ENCODE measurements at regions not wholly inside any gene's neighbourhood (a gene's known extent, or its start where the extent isn't known, plus 50 kb on each side); places are given as distances from the start of the nearest gene placed in this dataset.
A peak's percentile ranks its signal among the peaks of the same experiment; 100 is the strongest.
"Not testable (repeated sequence)": the region's sequence is repeated elsewhere in the genome, so short reads cannot be mapped to it uniquely, and the experiment has no call there.

DNA sequence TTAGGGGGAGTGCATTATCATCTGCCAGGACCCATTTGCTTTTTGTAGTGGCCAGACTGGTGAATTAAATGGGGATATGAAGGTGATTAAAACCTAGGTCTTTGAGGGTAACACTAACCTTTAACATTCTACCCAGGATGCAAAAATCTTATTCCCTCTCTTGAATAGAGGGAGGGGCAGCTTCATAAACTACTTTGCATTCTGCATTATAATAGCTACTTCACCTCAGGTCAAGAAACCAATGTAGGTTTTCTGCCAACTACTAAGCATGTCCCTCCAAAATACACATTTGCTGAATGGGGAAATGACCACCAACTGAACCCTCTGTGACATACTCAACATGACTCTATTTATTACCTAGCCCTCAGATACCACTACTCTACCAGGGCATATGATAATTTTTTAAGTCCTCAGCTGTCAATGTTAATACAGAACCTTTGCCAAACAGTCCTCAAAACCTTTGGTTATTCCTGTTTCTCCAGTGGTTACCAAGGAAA, 477.6 kb upstream of the CD180 start:
- DNase-seq = no peak
- intact Hi-C loops (cut with DNase I) = no loop called here

DNA sequence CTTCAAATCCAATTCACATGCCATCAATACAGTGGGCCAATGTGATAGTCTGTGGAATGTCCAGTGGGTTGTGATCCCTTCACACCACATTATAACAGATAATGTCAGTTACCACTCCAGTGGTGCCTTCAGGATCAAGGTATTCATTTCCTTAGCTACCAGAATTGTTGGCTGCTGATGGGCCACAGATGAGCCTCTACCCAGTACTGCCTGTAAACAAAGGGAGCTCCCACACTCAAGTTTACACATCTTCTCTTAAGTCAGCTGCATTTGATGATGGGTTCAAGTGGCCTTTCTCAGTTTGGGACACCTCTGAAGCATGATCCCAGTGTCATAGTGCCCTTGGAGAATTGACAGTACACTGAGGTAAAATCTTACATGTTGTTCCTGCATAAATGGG, 477.0 kb upstream of the CD180 start:
- intact Hi-C loops (cut with DNase I) = no loop called here
- no peak for DNase-seq

DNA sequence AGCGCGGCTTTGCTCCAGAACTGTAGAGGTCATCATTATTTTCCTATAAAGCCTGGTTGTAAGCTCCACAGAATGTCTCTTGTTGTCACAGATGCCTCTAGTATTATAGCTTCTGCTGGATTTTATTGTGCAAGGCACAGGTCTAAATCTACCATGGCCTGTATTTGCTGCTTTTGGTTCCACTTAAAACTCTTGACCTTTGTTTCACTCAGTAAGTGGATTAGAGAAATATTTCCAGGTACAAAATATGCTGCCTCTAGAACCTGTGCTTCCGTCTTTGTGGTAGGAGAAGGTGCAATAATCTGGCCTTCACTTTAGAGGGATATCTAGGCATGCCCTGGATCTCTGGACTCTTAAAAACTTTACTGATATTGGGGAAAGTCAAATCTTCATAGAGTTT, 476.6 kb upstream of the CD180 start:
- DNase-seq = no peak
- intact Hi-C loops (cut with DNase I) = no loop called here

DNA sequence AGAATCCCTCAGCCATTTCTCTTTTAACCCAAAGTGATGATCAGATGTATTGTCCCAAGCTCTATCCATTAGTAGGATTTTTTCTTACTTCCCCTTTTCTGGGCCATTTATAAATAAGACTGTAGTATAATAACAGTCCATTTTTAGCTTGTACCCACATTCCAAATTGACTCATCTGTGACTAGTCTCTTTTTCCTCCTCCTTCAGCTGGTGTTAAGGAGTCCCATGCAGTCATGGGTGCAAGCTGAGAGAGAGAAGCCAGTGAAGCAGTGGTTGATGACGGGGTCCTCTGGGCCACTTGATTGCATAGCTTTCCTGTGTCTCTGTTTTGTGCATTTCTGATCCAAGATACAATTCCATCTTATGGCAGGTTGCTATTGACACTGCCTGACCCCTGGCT, 476.0 kb upstream of the CD180 start:
- intact Hi-C loops (cut with DNase I) = no loop called here
- no peak for DNase-seq

DNA sequence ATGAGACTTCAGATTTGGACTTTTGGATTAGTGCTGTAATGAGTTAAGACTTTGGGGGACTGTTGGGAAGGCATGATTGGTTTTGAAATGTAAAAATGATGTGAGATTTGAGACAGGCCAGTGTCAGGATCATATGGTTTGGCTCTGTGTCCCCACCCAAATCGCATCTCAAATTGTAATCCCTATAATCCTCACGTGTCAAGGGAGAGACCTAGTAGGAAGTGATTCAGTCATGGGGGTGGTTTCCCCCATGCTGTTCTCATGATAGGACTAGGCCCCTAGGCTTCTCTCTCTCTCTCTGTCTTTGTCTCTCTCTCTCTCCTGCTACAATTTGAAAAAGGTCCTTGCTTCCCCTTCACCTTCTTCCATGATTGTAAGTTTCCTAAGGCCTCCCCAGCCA, 473.3 kb upstream of the CD180 start:
- DNase-seq = no peak
- intact Hi-C loops (cut with DNase I) = no loop called here

DNA sequence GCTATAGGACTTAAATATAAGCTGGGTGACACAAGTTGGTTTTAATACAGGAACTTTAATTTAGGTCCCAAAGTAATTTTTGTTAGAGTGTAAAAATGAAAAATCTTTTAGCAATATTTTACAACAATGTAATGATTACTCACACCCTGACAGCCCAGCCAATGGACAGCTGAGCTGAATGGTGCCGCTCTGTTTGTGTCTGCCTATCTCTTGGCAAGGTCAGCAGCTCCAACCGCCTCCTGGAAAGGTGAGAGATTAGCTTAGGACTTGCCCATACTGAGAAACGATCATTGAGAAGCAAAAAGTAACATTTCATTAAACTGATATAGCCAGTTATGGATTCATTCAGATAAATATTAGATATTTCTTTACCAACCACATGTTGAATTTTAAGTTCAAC, 463.6 kb upstream of the CD180 start:
- DNase-seq = no peak

DNA sequence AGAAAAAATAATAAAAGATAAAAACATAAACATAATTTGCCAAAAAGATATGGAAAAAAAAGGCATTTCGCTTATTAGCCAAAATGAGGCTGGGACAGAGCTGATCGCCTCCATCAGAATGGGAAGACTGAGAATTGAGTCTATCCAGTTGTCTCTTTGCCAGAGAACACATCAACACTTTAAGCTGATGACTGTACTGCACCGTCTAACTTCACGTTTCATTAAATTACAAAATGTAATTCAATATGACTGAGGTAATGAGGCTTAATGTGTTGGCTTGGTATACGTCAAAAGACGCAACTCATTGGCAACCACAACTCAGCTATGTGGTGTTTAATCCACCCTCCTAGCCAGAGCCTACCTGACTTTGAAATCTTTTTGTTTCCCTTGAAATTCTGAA, 462.7 kb upstream of the CD180 start:
- DNase-seq = no peak
- intact Hi-C loops (cut with DNase I) = no loop called here

More for the DNA sequence above, 463.6 kb upstream of the CD180 start:
- intact Hi-C loops (cut with DNase I) = no loop called here

DNA sequence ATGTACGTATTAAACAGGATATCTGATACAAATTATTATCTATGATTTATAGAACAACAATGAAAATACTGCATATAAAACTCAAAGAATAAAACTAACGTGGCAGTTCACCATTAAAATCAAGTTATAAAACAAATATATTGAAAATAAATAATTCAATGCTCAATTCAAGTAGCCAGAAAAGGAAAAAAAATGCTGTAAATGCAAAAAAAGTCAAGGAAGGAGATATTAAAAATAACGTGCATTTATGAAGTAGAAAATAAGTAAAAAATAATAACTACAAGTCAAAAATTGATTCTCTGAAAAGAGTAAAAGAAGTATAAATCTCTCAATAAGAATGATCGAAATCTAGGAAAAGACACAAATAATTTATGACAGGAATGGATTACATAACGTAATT, 460.5 kb upstream of the CD180 start:
- intact Hi-C loops (cut with DNase I) = no loop called here
- DNase-seq = no peak

DNA sequence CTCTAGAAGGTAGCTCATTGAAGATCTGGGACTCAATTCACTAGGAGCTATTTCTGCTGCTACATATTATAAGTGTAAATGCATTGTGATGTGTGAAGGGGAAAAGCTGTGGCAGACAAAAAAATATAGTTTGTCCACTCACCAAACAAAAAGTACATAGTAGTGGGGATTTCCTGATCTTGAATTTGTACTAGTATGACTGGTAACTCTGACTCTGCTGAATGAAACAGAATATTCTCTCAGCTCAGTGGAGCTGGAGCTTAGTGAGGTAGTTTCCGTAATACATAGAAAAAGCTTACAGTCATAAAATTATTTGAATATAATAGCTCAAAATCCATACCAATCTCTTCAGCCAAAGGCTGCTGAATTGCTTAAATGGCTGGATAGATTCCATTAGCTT, 455.6 kb upstream of the CD180 start:
- intact Hi-C loops (cut with DNase I) = no loop called here
- no peak for DNase-seq

DNA sequence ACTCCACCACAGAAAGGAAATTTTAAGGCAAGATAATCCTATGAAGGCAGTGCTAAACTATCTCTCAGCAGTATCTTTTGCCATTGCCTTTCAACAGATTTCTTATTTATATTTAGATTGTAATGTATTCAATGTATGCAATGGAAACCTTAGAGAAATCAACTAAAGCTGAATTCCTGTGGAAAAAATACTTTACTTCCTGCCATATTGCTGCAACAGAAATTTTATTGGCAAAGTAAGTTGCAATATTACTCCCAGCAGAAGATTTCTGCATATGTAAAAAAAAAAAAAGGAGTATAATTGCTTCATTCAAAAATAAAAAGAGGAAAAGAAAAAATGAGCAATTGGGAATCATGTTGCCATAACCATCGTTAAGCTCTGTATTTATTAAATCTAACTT, 454.6 kb upstream of the CD180 start:
- DNase-seq = no peak
- intact Hi-C loops (cut with DNase I) = no loop called here

DNA sequence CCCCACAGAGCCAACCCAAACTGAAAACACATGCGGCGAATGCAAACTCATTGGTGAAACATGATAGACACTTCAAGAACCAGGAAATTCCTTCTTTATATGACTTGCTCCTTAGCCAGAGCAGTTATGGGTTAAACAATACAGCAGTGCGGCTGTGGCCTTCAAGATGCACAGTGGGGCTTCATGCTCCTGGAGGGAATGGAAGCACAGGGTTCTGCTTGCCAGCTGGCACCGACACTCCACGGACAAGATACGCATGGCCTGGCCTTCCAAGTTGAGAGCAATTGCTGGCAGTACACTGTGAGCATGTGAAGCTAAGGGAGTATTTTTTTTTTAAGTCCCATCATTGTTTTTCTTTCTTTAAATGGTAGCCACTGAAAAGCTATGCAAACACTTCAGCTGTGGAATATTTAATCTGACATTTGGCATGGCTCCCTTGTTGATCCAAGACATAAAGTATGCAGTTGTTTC, 451.6 kb upstream of the CD180 start:
- intact Hi-C loops (cut with DNase I) = no loop called here
- DNase-seq = peak in 3 of 10 donors; percentile 3 to 77 (median 13)

DNA sequence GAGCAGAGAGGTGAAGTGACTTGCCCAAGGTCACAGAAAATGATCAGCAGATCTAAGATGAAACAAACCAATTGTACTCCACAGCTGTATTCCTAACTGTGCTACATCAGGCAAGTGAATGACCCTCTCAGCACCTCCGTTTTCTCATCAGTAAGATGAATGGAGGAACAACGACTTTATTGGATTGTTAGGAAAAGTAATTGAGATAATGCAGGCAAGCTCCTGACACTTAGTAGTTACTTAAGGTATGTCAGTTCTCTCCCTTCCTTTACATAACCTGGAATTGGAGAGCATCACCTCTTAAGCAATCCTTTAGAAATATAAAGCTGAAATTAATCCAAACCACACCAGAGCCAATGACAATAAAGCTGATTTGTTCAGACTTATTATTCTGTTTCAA, 451.2 kb upstream of the CD180 start:
- intact Hi-C loops (cut with DNase I) = no loop called here

DNA sequence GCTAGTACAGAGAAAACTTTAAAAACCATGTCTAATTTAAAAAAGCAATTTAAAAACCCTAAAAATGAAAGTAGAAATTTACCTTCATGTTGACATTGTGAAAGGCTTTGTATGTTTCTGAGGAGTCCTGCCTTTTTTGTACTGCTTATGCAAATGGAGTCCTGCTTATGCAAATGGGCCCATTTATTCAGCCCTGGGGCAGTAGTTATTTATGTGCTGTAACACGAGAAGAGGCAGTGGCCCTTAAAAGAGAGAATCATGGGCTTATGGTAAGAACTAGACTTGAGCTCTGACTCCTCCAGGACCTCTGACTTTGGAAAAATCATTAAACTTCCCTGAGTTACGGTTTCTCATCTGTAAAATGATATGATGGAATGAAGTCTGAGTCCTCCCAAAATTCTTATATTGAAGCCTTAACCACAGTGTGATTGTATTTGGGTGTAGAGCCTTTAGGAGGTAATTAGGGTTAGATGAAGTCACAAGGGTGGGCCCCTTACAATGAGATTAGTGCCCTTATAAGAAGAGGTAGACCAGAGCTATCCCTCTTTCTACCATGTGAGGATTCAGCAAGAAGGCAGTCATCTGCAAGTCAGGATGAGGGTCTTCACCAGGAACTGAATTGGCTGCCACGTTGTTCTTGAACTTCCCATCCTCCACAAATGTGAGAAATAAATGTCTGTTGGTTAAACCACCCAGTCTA, 447.8 kb upstream of the CD180 start:
- DNase-seq = no peak
- intact Hi-C loops (cut with DNase I) = no loop called here

More for the DNA sequence above, 451.2 kb upstream of the CD180 start:
- no peak for DNase-seq

DNA sequence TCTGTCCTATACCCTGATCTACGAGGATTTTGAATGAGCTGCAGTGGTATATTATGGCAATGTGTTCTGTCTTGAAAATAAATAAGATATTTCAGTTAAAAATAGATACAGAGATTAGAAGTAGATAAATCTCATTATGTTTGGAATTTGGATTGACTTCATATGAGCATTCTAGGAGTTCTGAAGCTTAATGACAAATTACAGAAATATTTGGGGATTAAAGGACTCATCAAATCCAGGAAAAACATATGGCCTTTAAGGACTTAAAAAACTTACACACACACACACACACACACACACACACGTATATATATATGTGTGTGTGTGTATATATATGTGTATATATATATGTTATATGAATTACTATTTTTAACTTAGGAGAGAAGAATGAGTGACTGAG, 446.9 kb upstream of the CD180 start:
- intact Hi-C loops (cut with DNase I) = no loop called here
- DNase-seq = no peak

DNA sequence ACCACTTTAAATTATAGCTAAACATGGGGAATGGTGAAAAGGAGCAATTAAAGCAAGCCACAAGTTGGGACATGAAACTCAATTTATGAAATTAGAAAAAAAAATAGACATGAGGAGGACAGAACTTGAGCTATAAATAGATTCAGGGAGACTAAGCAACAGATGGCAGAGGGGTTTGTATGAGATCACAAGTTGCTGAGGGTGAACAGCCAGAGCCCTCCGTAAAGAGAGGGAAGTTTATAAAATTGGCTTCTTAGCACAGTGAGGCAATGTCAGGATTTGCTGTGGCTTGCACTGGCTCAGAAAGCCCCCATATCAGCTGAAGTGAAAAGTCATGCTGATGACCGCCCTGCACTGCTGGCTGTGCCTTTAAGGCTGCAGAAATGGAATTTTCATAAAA, 443.4 kb upstream of the CD180 start:
- DNase-seq = no peak
- intact Hi-C loops (cut with DNase I) = no loop called here

DNA sequence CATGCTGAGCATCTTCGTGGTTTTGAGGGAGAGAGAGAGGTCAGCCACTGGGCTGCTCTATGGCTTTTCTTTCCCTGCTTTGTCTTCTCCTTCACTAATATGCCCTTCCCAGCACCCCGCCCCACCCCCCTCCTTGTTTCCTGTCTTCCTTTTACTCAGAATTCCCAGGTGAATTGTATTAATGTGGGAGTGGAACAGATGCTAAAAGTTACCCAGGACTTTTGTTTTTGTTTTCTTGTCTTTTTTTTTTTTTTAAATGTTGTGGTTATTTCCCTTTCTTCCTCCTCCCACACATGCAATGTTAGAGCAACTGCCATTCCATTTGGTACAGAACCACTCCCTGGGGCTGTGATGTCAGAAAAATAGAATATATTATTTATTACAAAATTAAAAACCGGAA, 442.7 kb upstream of the CD180 start:
- intact Hi-C loops (cut with DNase I) = no loop called here
- no peak for DNase-seq

DNA sequence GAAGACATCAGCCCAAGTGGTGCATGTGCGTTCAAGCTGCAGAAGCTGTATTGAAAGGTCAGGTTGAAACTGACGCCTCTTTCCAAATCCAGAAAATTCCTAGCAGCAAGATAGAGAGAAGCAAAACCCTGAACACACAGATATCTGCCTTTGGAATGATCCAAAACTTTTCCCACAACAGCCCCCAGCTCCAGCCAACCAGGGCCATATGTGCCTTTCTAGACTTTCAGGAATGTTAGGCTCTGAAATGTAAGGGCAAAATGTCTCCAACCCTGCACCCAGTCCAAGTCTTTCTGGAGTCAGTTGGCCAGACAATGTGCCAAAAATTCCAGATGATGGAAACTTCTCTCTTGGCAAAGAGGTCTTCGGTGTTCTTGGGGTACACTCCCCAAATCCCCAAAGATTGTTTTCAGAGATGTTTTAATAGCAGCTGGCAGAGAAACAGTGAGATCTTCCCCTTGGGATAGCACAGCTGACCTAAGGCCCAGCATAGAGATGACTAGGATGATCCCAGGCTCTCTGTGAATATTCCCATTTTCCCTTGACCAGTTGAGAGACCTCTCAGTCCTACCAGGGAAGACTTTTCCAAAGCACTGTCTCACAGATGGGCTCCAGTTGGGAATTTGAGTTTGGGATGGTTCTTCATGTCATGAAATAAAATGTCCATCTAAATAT, 440.4 kb upstream of the CD180 start:
- DNase-seq = no peak
- intact Hi-C loops (cut with DNase I) = no loop called here

DNA sequence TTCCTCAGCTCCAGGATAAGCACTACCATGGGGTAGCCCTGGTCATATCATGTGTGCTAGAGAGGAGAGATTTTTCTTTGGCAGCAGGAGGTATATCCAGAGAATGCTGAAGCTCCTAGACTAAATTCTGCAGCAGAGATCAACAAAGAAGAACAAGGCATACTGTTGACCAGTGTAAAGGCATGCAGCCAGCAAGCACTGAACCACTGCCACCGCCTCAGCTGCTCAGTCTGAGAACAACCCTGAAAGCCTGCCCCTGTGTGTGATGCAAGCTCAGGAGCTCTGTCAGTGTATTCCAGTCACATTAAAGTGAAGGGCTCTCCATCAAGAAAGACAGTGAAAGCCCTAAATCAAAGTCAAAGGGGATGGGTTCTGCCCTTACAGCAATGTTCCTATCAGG, 439.5 kb upstream of the CD180 start:
- intact Hi-C loops (cut with DNase I) = no loop called here
- DNase-seq = peak; percentile 19 to 93 (median 53)

DNA sequence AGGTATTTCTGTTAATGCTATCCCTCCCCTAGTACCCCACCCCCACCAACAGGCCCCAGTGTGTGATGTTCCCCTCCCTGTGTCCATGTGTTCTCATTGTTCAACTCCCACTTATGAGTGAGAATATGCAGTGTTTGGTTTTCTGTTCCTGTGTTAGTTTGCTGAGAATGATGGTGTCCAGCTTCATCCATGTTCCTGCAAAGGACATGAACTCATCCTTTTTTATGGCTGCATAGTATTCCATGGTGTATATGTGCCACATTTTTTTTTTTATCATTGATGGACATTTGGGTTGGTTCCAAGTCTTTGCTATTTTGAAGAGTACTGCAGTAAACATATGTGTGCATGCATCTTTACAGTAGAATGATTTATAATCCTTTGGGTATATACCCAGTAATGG, 430.5 kb upstream of the CD180 start:
- DNase-seq; intact Hi-C loops (cut with DNase I): not testable (repeated sequence)

DNA sequence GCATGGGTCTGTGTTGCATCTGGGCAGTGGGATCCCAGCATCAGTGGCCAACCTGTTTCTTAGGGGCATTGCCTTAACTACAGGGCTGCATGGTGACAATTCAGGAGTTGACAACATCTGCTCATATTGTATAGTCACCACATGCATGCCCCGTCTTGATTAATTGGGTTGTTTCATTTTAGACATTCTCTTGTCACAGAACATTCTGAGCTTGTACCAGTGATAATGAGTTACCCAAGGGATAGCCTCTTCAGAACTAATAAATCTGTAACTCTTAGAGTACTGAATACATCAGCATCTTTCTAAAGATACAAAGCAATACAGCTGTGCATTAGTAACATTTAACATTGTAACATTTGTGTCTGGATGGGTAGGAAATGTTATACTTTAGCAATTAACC, 426.5 kb upstream of the CD180 start:
- intact Hi-C loops (cut with DNase I) = no loop called here
- DNase-seq = no peak

DNA sequence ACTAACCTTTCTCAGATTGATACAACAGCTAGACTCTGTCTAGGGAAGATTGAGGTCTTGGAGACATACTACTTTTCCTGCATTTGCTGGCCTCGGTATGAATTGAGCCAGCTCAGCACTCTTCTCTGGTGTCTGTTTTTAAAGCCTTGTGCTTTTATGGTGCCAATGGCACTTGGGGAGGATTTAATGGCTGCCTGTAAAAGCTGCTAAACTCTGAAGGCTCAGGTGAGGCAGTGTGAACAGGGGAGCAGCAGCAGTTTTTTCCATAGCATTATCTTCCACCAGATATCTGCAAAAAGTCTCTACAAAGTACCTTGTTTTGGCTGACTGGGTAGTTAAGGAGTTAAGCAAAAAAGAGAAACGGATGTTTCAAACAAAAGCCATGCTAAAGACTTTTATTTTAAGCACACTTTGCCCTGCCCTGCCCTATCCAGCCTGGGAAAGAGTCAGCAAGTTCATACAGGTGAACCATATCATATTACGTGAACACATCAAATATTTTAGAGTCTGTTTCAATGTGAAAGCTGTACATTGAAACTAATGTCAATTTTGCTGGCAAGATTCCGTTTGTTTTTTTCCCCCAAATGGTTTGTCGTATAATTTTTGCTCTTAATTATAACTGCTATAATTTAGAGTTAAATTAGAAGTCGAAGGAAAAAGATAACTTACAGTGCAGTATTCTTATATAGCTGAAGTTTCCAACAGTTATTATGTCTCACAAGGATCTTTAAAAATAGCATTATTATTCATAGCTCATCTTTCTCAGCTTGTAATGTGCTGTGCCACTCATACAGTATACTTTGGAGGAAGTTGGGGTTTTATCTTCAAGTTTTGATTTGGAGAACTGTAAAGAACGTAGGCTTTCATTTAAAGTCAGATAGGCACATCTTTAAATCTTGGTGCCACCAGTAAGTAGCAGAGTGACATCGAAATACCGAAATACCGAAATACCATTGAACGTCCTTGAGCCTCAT, 424.1 kb upstream of the CD180 start:
- no peak for DNase-seq
- intact Hi-C loops (cut with DNase I) = no loop called here

Data from posterior cingulate gyrus (tissue), 11 donors.